NOMO-1 (cell line): ENCODE measurements at regions not wholly inside any gene's neighbourhood (a gene's known extent, or its start where the extent isn't known, plus 50 kb on each side); places are given as distances from the start of the nearest gene placed in this dataset.

Experiments
- DNase-seq, 2 experiments: peaks; one replicate each; lab custom pipeline; 2025; ENCODE audit not compliant: unreplicated experiment in 2 of 2; lab: John Stamatoyannopoulos, UW

GRCh38 chr5:162484095-162484494, 416.5 kb downstream of the GABRG2 start:
- no peak for DNase-seq

GRCh38 chr5:162484986-162485385, 417.4 kb downstream of the GABRG2 start:
- DNase-seq = no peak

- DNase-seq = no peak
These were observed 418.2 kb downstream of the GABRG2 start for GRCh38 chr5:162485666-162486292.

GRCh38 chr5:162487528-162488525, 420.3 kb downstream of the GABRG2 start:
- DNase-seq = no peak

- DNase-seq = no peak
These were observed 428.7 kb downstream of the GABRG2 start for GRCh38 chr5:162496100-162496808.

- peak in 1 of 2 experiments; percentile 3 for DNase-seq
These were observed 429.9 kb downstream of the GABRG2 start for GRCh38 chr5:162497455-162497854.

- DNase-seq = no peak
These were observed 435.2 kb downstream of the GABRG2 start for GRCh38 chr5:162502780-162503179.

GRCh38 chr5:162503796-162504195, 436.2 kb downstream of the GABRG2 start:
- DNase-seq = no peak

- DNase-seq = no peak
These were observed 445.5 kb downstream of the GABRG2 start for GRCh38 chr5:162512935-162513565.

GRCh38 chr5:162514116-162514515, 446.5 kb downstream of the GABRG2 start:
- no peak for DNase-seq

GRCh38 chr5:162520878-162521277, 453.3 kb downstream of the GABRG2 start:
- DNase-seq = no peak

GRCh38 chr5:162529209-162529608, 461.6 kb downstream of the GABRG2 start:
- DNase-seq = no peak

GRCh38 chr5:162529886-162530285, 462.3 kb downstream of the GABRG2 start:
- no peak for DNase-seq

GRCh38 chr5:162543437-162543836, 475.9 kb downstream of the GABRG2 start:
- no peak for DNase-seq

- DNase-seq = no peak
These were observed 477.3 kb downstream of the GABRG2 start for GRCh38 chr5:162544905-162545304.

- no peak for DNase-seq
These were observed 482.7 kb downstream of the GABRG2 start for GRCh38 chr5:162550236-162550635.

- DNase-seq = no peak
These were observed 490.5 kb downstream of the GABRG2 start for GRCh38 chr5:162558120-162558519.

GRCh38 chr5:162567644-162568043, 500.1 kb downstream of the GABRG2 start:
- DNase-seq = no peak

GRCh38 chr5:162573758-162574157, 506.2 kb downstream of the GABRG2 start:
- DNase-seq = no peak

- DNase-seq = no peak
These were observed 524.2 kb downstream of the GABRG2 start for GRCh38 chr5:162591724-162592123.

- DNase-seq = no peak
These were observed 526.3 kb downstream of the GABRG2 start for GRCh38 chr5:162593881-162594280.
